ENCODE measurements at regions not wholly inside any gene's neighbourhood (a gene's known extent, or its start where the extent isn't known, plus 50 kb on each side); places are given as distances from the start of the nearest gene placed in this dataset.

DNA sequence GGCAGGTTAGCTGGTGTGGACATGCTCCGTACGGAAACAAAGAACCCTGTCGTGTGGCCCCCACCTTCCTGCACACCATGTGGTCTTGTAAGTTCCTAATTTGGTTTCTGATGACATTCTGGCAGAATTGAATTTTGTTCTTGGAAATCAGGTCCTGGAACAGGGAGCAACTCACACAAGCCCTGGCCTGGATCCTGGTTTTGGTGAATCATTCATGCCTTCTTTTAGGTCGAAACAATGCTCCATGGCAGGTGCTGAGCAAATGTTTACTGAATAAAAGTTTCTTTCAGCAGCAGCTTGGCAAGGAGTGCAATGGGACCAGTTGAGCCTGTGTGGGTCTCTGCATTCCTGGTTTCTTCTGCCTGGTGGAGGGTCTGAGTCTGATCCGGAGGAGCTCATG, 978.4 kb downstream of the BCL11B start:
- no peak for DNase-seq (ENCODE audit: low read depth)

DNA sequence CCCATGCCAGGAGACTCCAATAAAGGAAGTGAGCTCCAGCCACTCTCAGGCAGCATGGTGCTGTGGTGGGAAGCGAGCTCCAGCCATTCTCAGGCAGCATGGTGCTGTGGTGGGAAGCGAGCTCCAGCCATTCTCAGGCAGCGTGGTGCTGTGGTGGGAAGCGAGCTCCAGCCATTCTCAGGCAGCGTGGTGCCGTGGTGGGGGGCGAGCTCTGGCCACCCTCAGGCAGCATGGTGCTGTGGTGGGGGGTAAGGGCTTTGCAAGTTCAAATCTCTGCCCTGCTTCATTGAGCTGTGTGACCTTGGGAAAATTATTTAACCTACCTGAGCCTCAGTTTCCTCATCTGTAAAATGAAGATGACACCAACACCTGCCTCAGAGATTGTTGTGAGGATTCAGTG, 975.1 kb downstream of the BCL11B start:
- no peak for DNase-seq (ENCODE audit: low read depth)

DNA sequence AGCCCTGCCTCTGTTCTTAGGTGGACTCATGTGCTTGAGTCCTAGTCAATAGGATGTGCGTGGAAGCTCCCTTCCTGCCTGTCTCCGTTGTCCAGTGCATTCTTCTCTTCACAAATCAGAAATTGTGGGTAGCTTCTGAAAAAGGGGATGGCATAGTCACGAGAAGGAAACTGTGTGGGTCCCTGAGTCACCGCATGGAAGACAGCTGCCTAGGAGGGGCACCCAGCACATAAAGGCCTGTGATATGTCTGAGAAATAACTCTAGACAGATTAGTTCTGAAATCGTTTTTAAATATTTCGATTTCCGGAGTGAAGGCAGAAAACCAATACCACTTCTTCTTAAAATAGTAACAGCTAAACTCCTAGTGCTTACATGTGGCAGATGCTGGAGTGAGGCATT, 974.4 kb downstream of the BCL11B start:
- DNase-seq (ENCODE audit: low read depth) = no peak

DNA sequence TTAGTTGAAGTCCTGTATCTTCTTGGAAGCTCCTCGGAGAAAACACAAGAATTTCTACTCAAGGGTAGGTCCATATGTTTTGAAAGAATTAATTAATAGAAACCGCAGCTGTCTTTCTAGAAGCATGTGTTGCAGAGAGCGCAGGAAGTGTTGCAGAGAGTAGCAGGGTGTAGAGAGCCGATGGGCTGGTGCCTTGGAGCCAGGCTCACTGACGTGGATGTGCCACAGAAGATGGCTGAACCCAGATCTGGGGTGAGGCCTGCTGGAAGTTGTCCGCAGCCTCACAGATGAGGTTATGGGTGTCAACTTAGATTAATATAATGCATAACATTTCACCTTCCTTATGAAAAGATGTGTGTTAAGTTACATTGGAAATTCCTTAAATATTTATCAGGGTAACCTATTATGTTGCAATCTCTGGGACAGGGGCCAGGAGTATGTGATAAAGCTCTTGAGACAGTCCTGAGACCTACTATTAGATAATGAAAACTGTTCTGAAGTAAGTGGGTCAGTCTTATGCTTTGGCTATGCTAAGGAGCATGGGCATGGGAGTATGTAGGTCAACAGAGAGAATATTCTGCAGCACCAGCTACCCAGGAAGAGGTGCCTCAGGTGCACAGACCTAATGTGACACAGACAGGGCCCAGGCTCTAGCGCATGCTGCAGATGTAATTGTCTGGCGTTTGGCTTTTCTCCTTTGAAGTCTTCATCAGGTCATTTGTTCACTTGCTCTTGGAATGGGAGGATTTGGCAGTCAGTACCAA, 973.3 kb downstream of the BCL11B start:
- no peak for DNase-seq (ENCODE audit: low read depth)

DNA sequence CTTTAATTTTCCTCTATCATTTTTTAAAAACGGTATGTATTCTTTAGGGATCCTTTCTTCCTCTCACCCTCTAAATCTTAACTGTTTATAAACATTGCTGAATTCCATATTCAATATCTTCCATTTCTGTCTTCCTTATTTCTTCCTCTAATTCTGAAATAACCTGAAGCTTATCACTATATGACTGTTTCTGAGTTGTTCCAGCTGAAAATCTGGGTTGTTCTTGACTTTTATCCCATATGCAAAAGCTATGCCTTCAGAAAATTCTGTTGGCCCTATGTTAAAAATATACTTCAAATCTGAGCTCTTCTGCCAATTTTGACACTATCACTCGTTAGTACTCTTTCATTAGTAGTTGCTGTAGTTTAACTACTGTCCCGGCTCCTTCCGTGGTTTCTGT, 970.3 kb downstream of the BCL11B start:
- no peak for DNase-seq (ENCODE audit: low read depth)

DNA sequence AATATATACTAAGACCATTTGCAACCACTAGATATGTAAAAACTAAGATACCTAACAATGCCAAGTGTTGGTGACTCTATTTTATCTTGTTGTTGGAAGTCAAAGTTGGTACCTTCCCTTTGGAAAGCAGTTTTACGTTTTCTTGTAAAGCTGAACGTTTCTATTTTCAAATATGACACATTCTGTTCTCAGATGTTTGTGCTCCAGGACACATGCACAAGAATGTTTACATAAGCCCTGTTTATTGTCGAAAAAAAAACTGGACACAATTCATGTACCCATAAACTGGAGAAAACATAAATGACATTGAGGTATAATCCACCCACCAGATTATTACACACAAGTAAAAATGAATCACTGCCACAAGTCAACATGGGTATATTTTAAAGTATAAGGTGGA, 967.4 kb downstream of the BCL11B start:
- DNase-seq (ENCODE audit: low read depth) = no peak

DNA sequence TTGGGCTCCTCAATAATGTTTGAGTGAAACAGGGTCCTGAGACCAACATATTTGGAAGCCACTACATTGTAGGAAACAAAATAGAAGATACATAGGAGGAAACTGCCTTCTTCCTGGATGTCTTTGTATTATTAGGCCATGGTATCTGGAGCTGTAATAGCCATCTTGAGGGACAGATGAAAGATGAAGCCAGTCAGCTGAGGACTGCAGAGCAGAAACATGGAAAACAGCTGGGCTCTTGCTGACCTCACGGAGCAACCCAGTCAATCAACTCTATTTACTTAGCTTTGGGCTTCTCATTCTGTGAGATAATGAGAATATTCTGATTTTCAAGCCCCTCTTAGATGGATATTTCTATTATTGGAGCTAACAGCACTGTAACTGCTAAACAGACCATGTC, 962.4 kb downstream of the BCL11B start:
- DNase-seq (ENCODE audit: low read depth) = no peak

DNA sequence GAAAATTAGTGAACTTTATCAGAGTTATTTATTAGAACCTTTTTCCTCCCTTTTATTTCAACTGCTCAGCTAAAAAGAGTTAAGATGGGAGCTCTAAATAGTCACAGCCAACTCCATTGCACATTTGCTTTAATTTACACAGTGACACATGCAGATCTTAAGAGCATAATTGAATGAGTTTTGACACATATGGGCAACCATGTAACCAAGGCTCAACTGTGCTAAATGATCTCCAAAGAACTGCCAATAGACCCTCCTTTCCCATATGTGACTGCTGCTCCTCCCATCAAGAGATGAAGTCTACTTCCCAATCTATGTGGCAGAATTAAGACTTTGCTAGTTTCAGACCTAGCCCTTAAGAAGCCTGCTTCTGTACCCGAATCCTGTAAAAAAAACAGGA, 960.0 kb downstream of the BCL11B start:
- DNase-seq (ENCODE audit: low read depth) = no peak

DNA sequence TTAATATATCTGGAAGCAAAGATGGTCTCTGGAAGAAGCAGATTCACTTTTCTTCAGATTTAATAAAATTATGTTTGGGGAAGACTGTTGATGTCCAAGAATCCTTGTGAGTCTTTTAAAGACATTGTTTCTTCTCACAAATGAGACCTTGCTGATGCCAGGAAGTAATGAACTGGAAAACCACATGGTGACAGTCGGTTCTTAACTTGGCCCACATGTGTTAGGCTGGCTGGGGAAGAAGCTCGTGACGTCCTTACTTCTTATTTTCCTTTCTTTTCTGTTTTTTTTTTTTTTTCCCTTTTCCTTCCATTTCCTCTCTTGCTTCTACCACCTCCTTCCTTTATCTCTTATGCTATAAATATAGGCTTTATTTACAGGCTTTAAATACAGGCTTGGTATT, 950.2 kb downstream of the BCL11B start:
- no peak for DNase-seq (ENCODE audit: low read depth)

DNA sequence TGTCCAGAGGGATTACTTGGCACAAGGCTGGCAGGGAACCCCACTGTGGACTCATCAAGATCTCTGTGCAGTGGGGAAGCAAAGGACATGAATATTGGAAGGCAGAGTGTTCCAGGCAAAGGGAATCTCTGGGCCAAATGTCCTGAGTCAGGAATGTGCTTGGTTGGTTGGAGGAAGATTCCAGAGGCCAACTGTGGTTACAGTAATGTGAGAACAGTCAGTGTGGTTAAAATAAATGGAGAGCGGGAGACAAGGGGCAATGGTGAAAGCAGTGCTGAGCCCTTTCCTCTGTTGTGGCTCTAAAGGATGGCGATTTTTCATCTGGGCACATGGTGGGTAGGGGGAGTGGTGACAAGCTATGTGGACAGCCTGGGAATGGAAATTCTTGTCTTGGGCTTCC, 948.2 kb downstream of the BCL11B start:
- no peak for DNase-seq (ENCODE audit: low read depth)

DNA sequence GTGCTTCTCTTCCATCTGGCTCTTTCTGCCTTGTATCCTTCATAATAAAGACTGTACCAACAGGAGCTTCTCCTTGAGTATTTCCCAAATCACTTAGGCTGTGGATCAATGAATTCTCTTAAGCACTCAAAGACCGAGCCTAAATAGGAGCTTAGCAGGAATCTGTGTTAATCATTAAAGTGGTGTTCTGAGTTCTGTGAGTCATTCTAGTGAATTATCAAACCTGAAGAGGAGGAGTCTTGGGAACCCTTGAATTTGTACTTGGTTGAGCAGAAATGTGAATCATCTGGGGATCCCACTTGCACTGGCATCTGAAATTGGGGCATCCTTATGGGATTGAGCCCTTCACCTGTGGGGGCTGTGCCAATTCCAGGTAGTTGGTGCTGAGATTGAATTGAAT, 946.2 kb downstream of the BCL11B start:
- no peak for DNase-seq (ENCODE audit: low read depth)

DNA sequence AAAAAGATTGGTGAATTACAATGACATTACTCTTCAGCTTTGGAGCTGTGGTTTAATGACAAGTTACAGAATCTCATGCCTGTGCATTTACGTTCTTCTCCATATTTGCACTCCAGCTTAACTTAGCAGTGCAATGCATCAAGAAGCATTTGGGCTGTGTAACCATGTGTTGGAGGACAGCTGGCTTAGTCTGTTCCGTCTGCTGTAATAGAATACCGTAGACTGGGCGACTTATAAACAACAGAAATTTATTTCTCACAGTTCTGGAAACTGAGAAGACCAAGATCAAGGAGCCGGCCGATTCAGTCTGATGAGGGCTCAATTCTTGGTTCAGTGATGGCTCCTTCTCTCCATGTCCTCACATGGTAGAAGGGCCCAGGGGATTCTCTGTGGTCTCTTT, 943.5 kb downstream of the BCL11B start:
- DNase-seq (ENCODE audit: low read depth) = no peak

DNA sequence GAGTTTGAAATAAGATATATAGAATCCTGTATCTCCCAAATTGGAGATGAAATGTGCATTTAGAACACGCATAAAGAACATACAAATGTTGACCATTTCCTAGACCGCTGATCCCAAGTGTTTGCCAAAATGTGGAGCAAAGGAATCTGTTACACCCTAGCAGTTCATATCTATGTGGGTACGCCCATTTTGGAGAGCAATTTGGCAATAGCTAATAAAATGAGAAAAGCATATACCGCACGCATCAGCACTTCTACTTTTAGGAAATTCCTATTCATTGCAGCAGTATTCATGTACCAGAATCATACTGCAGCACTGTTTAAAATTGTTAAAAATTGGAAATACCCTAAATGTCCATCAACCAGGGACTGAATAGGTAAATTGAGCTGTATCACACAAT, 937.8 kb downstream of the BCL11B start:
- DNase-seq (ENCODE audit: low read depth) = no peak

DNA sequence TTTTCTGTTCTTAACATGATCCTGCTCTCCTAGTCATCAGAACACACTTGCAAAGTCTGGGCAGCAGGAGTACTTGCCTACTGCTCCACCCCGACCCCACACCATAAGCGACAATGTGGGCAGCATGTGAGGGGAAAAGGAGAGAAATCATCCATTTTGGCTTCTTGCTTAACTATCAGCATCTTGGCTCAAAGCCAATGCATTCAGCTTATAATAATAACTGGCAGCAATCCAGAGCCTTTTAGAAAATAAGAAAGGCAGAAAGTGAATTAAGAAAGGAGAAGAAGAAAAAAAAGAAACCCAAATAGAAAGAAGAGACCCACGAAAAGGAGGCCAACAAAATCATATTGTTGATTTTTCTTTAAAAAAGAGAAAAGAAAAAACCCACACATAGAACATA, 930.8 kb downstream of the BCL11B start:
- DNase-seq (ENCODE audit: low read depth) = no peak

DNA sequence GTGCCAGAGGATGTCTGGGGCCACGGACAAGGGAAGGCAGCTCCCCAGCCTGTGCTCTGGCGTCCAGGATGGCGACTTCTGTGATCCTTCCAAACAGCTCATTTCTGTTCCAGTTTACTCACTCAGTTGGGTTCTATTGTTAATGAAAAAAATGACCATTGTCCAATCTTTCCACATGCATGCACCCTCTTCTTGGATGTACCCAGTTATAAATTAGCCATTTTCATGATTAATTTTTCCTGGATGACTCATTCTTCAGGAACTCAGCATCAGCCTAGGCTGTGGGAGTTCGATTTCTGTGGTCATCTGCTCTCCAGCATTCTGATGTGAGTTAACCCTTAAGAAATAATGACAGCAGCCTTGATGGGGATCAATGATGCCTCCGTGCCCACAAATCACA, 926.8 kb downstream of the BCL11B start:
- DNase-seq (ENCODE audit: low read depth) = no peak

DNA sequence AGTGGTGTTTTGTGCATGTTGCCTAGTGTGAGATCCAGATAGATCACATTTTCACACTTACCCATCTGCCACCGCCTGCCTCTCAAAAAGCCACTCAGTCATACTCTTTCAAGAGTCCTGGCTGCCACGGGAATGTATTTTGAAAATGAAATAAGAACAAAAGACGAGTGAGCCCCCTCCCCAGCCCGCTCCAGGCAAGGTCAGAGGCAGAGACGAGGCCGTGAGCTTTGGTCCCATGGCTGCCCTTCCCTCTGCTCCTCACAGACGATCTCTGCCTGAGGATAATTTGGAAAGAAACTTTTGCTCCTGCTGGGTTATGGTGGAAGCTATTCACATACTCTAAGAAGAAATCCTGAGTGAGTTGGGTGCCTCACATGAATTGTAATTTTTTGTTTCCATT, 924.3 kb downstream of the BCL11B start:
- DNase-seq (ENCODE audit: low read depth) = no peak

DNA sequence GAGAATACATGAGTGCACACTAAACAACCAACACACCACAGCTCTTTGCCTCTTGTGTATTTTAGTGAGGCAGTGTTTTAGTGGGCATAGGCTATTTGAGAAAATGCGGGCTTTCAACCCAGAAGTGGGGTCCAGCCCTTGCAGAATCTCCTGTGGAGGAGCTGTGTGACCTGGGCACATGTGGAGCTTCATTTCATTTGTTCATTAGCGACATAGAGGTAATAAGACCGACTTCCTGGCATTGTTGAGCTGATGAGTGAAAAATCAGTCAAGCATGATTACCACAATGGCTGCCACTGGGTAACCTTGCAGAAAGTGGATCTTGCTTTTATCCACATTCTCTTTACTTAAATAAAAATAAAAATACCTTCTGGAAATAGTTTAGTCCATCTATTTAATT, 923.5 kb downstream of the BCL11B start:
- no peak for DNase-seq (ENCODE audit: low read depth)

DNA sequence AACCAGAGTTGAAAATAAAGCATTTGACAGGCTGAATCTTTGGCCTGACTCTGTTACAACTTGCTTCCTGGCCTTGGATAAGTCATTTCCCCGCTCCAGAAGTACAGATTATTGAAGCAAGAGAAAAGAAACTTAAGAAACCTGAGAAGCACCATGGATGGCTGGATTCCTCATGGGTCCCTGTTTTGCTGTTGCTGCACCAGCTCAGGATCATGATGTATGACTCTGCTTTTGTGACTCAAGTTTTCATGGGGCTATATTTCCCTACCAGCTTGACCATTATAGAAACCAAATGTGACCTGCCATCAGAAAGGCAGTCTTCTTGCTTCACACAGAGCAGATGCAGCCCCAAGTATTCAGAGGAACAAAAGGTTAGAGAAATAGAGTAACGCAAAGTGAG, 921.8 kb downstream of the BCL11B start:
- no peak for DNase-seq (ENCODE audit: low read depth)

DNA sequence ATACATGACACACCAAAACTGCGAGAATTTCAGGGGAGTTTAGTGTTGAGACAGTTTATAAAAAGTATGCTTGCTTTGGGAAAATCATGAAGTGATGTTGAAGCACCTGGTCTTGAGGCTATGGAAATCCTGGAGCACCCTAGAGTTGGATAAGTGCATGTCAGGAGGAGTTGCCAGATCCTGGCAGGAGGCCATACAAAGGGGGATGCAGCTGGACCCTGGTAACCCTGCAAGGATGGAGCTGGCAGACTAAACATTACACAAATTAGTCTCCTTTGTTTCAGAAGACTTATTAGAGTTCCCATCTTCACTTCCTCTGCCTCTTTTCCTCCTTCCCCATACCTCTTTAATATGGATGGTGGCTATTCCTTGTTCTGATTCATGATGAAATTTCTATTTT, 907.0 kb downstream of the BCL11B start:
- no peak for DNase-seq (ENCODE audit: low read depth)

DNA sequence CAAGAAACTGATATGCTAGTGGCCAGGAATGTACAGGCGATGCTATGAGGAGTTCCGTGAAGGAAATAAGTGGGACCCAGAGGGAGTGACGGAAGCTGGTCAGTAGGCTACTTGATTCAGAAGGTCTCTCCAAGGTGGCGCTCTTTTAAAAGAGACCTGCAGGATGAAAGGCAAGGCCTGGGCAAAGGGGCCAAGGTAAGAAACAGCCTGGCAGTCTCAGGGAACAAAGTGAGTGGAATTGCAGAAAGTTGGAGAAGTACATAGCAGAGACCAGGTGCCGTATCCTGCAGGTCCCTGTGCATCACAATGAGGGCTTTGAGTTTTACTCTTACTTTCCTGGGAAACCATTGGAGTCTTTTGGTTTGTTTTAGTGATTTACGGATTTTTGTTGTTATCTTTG, 905.6 kb downstream of the BCL11B start:
- no peak for DNase-seq (ENCODE audit: low read depth)

DNA sequence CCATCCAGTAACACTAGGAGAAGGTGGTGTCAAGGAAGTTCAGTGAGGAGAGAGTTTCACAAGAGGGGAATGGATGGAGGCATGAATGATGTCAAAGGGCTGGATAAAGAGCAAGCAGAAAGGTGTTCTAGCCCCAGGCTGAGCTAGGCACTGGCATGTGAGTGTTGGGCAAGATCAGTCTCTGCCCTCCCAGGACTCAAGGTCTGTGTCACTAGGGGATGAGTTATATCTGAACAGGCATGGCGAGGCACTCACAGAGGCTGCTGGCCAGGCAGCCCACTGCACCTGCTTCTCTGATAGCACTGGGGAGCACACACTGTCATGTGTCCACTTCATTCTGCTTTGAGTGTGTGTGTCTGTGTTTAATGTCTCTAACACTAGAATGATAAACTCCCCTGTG, 903.8 kb downstream of the BCL11B start:
- no peak for DNase-seq (ENCODE audit: low read depth)

DNA sequence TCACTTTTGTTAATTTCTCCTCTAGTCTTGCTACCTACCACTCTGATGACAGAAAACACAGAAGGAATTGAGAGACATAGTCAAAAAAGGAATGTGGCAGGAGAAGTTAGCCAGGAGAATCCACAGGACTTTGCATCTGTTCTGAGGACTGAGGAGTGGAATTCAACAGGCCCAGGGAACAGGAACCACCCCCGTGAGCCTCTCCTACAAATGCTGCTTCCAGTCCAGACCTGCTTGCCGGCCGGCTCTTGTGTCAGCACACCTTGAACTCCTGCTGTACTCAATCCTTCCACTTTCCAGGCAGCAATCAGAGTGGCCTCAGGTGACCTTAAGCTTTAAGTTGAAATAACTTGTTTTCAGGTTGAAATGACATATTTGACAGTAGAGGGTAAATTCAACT, 903.1 kb downstream of the BCL11B start:
- DNase-seq (ENCODE audit: low read depth) = no peak

DNA sequence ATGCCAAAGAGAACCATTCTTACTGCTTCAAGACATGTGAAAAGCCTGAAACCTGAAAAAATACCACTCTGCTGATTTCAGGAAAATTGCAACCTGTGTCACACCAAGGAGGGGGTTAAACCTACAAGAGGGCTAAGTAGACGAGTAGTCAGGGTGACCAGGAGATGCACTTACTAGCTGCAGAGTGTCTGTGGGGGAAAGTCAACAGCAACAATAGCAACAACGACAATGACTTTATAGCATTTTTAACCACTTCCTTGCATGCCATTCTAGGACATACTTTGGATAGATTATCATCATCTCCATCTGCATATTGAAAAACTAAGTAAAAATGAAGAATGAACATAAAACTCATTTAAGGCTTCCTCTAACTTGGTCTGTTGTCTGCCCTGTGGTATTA, 902.7 kb downstream of the BCL11B start:
- DNase-seq (ENCODE audit: low read depth) = no peak

DNA sequence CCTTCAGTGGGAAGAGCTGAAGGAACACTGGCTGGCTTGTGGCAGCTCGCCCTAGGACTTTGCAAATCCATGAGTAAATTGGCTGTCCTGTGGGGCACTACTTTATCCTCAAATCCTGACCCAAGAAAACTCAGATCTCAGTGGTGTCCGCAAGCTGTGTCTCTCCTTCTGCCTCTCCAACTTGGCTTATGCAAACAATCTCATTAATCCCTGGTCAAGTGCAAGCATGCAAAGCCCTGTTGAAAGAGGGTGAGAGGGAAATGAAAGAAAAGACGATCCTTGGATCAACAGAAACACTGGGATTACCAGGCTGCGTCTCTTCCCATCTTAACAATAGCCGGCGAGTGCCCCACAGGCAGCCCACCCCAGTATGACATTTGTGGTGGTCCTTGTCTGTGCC, 901.6 kb downstream of the BCL11B start:
- no peak for DNase-seq (ENCODE audit: low read depth)

DNA sequence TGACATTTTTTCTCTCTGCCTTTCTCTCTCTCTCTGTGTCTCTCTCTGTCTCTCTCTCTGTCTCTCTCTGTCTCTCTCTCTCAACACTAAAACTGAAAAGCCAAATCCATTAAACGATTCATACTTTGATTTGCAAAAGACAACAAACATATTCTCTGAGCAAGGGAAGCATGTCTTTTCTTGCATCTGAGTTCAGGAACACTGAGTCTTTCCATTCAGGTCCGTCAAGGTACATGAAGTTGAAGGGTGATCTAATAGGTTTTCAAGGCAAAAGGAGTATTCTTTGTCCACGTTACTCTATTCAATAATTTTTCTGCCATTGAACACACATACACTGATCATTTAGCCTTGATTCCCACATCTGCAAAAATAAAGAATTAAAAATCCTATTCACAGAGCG, 900.9 kb downstream of the BCL11B start:
- DNase-seq (ENCODE audit: low read depth) = no peak

Measured in GM04503 (cell line).